ENCODE measurements at regions not wholly inside any gene's neighbourhood (a gene's known extent, or its start where the extent isn't known, plus 50 kb on each side); places are given as distances from the start of the nearest gene placed in this dataset.
A peak's percentile ranks its signal among the peaks of the same experiment; 100 is the strongest.
"Not testable (repeated sequence)": the region's sequence is repeated elsewhere in the genome, so short reads cannot be mapped to it uniquely, and the experiment has no call there.

GRCh38 chr4:128641566-128641965, 167.9 kb upstream of the JADE1 start:
- H3K9me3 ChIP-seq; H3K27ac ChIP-seq; H3K27me3 ChIP-seq; H3K36me3 ChIP-seq; DNase-seq; H3K4me3 ChIP-seq; ATAC-seq (ENCODE audit: low FRiP score in 2 of 2); H3K4me1 ChIP-seq: not testable (repeated sequence)
- 82% methylated on average over 2 of the region's 2 CpGs for WGBS, 2 donors

DNA sequence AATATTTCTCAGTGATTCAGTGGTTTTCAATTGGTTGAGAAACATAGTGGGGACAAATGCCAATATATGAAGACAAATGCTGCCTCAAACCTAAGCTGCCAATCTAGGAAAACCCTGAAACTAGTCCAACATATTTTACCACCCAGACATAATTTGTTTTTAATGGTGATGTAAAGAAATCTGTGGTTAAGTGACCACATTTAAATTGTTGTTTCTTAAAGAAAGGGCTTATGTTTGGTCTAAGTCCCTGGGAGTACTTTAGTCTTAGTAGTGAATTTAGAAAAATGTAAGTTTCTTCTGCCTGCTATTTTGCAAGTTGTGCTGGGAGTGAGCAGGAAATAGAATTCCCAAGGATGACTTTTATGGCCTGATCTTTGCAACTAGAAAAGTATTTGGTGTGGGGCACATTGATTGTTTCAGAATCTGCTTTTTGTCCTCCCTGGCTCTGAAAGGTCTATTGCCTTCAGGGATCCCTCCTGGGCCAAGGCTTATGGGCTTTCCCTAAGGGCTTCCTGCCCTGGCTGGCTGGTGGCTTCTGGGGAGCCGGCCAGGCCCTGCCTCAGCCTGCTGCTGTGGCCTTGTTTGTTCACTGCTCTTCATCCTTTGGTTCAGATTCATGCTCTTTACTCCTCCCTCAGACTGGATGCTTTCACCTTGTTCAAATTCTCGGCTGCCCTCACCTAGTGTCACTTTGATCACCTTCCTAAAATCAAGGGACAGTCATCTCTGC, 169.8 kb upstream of the JADE1 start:
- Histone ChIP-seq H3K36me3 (no peaks in the 10 kb centered on the region), H3K4me1 (peaks cover 7 to 10% (median 8%) of the 10 kb centered on the region in 4 donors), H3K4me3 (no peak overlapping the region), H3K9me3 (no peaks in the 10 kb centered on the region), H3K27me3 (no peaks in the 10 kb centered on the region), H3K27ac (no peak overlapping the region)
- WGBS, 2 donors = 76 to 78% methylated on average over 2 of the region's 2 CpGs
- ATAC-seq (ENCODE audit: low FRiP score in 2 of 2) (no peak), DNase-seq (peak in 1 of 2 donors; percentile 55)
- TF ChIP-seq, protein P1, sequence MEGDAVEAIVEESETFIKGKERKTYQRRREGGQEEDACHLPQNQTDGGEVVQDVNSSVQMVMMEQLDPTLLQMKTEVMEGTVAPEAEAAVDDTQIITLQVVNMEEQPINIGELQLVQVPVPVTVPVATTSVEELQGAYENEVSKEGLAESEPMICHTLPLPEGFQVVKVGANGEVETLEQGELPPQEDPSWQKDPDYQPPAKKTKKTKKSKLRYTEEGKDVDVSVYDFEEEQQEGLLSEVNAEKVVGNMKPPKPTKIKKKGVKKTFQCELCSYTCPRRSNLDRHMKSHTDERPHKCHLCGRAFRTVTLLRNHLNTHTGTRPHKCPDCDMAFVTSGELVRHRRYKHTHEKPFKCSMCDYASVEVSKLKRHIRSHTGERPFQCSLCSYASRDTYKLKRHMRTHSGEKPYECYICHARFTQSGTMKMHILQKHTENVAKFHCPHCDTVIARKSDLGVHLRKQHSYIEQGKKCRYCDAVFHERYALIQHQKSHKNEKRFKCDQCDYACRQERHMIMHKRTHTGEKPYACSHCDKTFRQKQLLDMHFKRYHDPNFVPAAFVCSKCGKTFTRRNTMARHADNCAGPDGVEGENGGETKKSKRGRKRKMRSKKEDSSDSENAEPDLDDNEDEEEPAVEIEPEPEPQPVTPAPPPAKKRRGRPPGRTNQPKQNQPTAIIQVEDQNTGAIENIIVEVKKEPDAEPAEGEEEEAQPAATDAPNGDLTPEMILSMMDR (IDR thresholded peaks at IDR 0.05) = no peak

DNA sequence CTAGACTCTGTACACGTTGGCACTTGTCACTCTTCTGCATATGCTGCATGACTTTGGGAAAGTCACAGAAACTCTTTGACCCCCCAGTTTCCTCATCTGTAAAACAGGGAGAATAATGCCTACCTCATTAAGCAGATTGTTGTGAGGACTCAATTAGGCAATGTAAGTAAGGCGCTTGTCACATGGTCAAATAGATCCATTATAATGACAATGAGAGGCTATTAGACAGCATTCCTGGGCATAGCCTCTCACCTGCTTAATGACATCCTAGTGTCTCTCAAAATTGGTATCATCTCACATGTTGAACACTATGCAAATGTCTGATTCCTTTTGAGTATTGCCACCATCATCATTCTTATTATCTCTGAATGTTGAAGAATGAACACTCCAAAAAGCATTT, 172.6 kb upstream of the JADE1 start:
- Histone ChIP-seq H3K27me3 (no peaks in the 10 kb centered on the region), H3K27ac (no peak overlapping the region), H3K36me3 (no peaks in the 10 kb centered on the region), H3K4me1 (peaks cover 7 to 10% (median 8%) of the 10 kb centered on the region in 4 donors), H3K4me3 (no peak overlapping the region), H3K9me3 (no peaks in the 10 kb centered on the region)
- TF ChIP-seq, protein P1 (IDR thresholded peaks at IDR 0.05) = no peak
- TF ChIP-seq POLR2AphosphoS5 (IDR thresholded peaks at IDR 0.05) (no peak), POLR2A (IDR thresholded peaks at IDR 0.05) (no peak), EP300 (IDR thresholded peaks at IDR 0.05) (no peak)
- WGBS, 2 donors = 90 to 100% methylated on average over 2 of the region's 2 CpGs
- DNase-seq = no peak
- no peak for ATAC-seq (ENCODE audit: low FRiP score in 2 of 2)

DNA sequence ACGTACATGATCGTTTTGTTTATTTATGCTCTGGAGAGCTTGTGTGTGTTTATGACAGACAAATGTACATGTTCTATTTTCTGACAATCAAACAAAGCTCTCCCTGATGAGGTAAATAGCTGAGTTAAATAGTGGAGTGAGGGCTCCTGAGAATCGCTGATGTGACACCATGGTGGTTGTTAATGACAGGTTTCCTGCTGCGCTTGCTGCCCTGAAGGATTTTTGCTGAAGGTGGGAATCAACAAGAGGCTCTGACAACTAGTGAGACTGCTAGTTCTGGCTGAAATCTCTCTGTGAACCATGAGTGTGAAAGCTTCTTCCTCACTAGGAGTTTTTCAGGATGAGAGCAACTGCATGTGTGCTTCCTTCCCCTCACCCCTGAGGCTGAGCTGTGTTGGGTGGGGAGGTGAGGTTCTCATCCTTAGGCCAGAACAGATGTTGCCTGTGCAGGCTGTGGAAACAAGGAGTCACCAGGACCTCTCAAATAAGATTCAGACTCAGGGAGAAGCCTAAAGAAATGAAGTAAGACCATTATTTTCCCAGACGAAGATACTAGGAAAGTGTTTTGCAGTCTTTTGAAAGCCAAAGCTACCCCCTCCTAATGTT, 173.4 kb upstream of the JADE1 start:
- Histone ChIP-seq H3K4me3 (no peak overlapping the region), H3K36me3 (no peaks in the 10 kb centered on the region), H3K27me3 (no peaks in the 10 kb centered on the region), H3K27ac (peak overlapping the region in 3 of 4 donors; percentile 31 to 65 (median 63)), H3K9me3 (no peaks in the 10 kb centered on the region), H3K4me1 (peaks cover 7 to 10% (median 8%) of the 10 kb centered on the region in 4 donors)
- WGBS, 2 donors = 55 to 68% methylated on average over 5 of the region's 5 CpGs
- TF ChIP-seq, protein P1 (IDR thresholded peaks at IDR 0.05) = no peak
- TF ChIP-seq EP300 (IDR thresholded peaks at IDR 0.05) = no peak
- TF ChIP-seq POLR2AphosphoS5 (IDR thresholded peaks at IDR 0.05) = no peak
- no peak for TF ChIP-seq POLR2A (IDR thresholded peaks at IDR 0.05)
- DNase-seq (no peak), ATAC-seq (ENCODE audit: low FRiP score in 2 of 2) (peak in 1 of 2 donors; percentile 51)

GRCh38 chr4:128635141-128635954, 174.2 kb upstream of the JADE1 start:
- peaks cover 7 to 10% (median 8%) of the 10 kb centered on the region in 4 donors for H3K4me1 ChIP-seq
- H3K9me3 ChIP-seq = no peaks in the 10 kb centered on the region
- H3K36me3 ChIP-seq = no peaks in the 10 kb centered on the region
- 48 to 54% methylated on average over 19 of the region's 19 CpGs for WGBS, 2 donors
- H3K27ac ChIP-seq = peak overlapping the region in 3 of 4 donors; percentile 31 to 65 (median 63)
- no peaks in the 10 kb centered on the region for H3K27me3 ChIP-seq
- ATAC-seq (ENCODE audit: low FRiP score in 2 of 2) (peak; percentile 79 to 84), DNase-seq (peak; percentile 78 to 90)
- peak overlapping the region in 1 of 4 donors; percentile 21 for H3K4me3 ChIP-seq
- peak in 1 of 2 donors; percentile 36 for TF ChIP-seq POLR2AphosphoS5 (IDR thresholded peaks at IDR 0.05)
- TF ChIP-seq EP300 (IDR thresholded peaks at IDR 0.05) = peak in 2 of 4 donors; percentile 34 to 81
- TF ChIP-seq POLR2A (IDR thresholded peaks at IDR 0.05) = no peak

Measured in upper lobe of left lung (tissue), 6 donors.